Left hindlimb (tissue), 1 donor: ENCODE measurements at regions not wholly inside any gene's neighbourhood (a gene's known extent, or its start where the extent isn't known, plus 50 kb on each side); places are given as distances from the start of the nearest gene placed in this dataset.
"Not testable (repeated sequence)": the region's sequence is repeated elsewhere in the genome, so short reads cannot be mapped to it uniquely, and the experiment has no call there.

Experiments
- DNase-seq: peaks from one replicate; pipeline ENCODE4 v3.0.0-alpha.2; 2018

GRCh38 chr13:105740739-105741138 is 794.7 kb downstream of the EFNB2 start:
- DNase-seq: no peak

- DNase-seq: no peak
Measured at GRCh38 chr13:105737688-105738087, 797.8 kb downstream of the EFNB2 start.

GRCh38 chr13:105735281-105735680 is 800.2 kb downstream of the EFNB2 start:
- DNase-seq: no peak

GRCh38 chr13:105732806-105733529 is 802.5 kb downstream of the EFNB2 start:
- DNase-seq: no peak

- DNase-seq: no peak
Measured at GRCh38 chr13:105725887-105726286, 809.6 kb downstream of the EFNB2 start.

GRCh38 chr13:105721016-105721415 is 814.4 kb downstream of the EFNB2 start:
- DNase-seq: no peak

GRCh38 chr13:105719859-105720258 is 815.6 kb downstream of the EFNB2 start:
- DNase-seq: no peak

- DNase-seq: no peak
Measured at GRCh38 chr13:105709181-105709580, 826.3 kb downstream of the EFNB2 start.

GRCh38 chr13:105703843-105704242 is 831.6 kb downstream of the EFNB2 start:
- no peak for DNase-seq

GRCh38 chr13:105702441-105702840 is 833.0 kb downstream of the EFNB2 start:
- DNase-seq: no peak

GRCh38 chr13:105692769-105693168 is 842.7 kb downstream of the EFNB2 start:
- DNase-seq: no peak

GRCh38 chr13:105684216-105684615 is 851.2 kb downstream of the EFNB2 start:
- DNase-seq: no peak

GRCh38 chr13:105679838-105680237 is 855.6 kb downstream of the EFNB2 start:
- DNase-seq: no peak

- DNase-seq: no peak
Measured at GRCh38 chr13:105678072-105678471, 857.4 kb downstream of the EFNB2 start.

- no peak for DNase-seq
Measured at GRCh38 chr13:105672881-105673280, 862.6 kb downstream of the EFNB2 start.

GRCh38 chr13:105671131-105671530 is 864.3 kb downstream of the EFNB2 start:
- not testable (repeated sequence) for DNase-seq

- no peak for DNase-seq
Measured at GRCh38 chr13:105670179-105670990, 865.1 kb downstream of the EFNB2 start.

GRCh38 chr13:105665284-105665683 is 870.2 kb downstream of the EFNB2 start:
- DNase-seq: no peak

- no peak for DNase-seq
Measured at GRCh38 chr13:105663182-105663581, 872.3 kb downstream of the EFNB2 start.

- DNase-seq: no peak
Measured at GRCh38 chr13:105660561-105660960, 874.9 kb downstream of the EFNB2 start.

GRCh38 chr13:105658431-105658830 is 877.0 kb downstream of the EFNB2 start:
- DNase-seq: no peak

GRCh38 chr13:105655046-105655445 is 880.4 kb downstream of the EFNB2 start:
- no peak for DNase-seq

- DNase-seq: no peak
Measured at GRCh38 chr13:105643966-105644365, 891.5 kb downstream of the EFNB2 start.

- no peak for DNase-seq
Measured at GRCh38 chr13:105642511-105642958, 892.9 kb downstream of the EFNB2 start.
